GM12878 (cell line): ENCODE measurements at regions not wholly inside any gene's neighbourhood (a gene's known extent, or its start where the extent isn't known, plus 50 kb on each side); places are given as distances from the start of the nearest gene placed in this dataset.

ENCODE experiments used
- ATAC-seq: fragments of 200-7000 bp; cut with Tn5 transposase; 3 replicates; pipeline ENCODE4 v1.9.1; 2020; ENCODE audit warnings: mild to moderate bottlenecking, moderate library complexity
- BruUV-seq: library from RNA; stranded (reverse); fragments of 400-500 nt; replicated peaks from 2 replicates; lab custom pipeline; 2021; lab: Mats Ljungman, UMichigan
- CTCF ChIA-PET: fragments of 300-600 bp; sonication (Branson Sonifier 250); formaldehyde crosslinking; extraction: SDS; loops from one replicate; lab custom pipeline; 2021; ENCODE audit warnings: inconsistent platforms; lab: Yijun Ruan, JAX
- POLR2A ChIA-PET: fragments of 350-600 bp; formaldehyde crosslinking; extraction: SDS; loops from one replicate; lab custom pipeline; 2021; ENCODE audit warnings: inconsistent platforms; lab: Charles Lee
- RAD21 ChIA-PET: fragments of 300-600 bp; sonication (Branson Sonifier 250); formaldehyde crosslinking; loops from one replicate; lab custom pipeline; 2023; ENCODE audit warnings: antibody characterized with exemption; ENCODE audit not compliant: unreplicated experiment; lab: Charles Lee
- SMC1A ChIA-PET: fragments of 300-600 bp; sonication (Branson Sonifier 250); formaldehyde crosslinking; loops from one replicate; lab custom pipeline; 2023; ENCODE audit not compliant: unreplicated experiment, uncharacterized antibody; lab: Charles Lee
- DNase-seq: peaks from one replicate; pipeline ENCODE4 v3.0.0-alpha.2; 2011; ENCODE audit warnings: low read depth, low spot score
- FAIRE-seq: peaks from 3 replicates; lab custom pipeline; 2011; peaks lifted over from hg19 to GRCh38; lab: Jason Lieb, UNC
- H2AFZ ChIP-seq: 2 replicates; pipeline ENCODE4 v1.6.0; 2011; ENCODE audit warnings: low read depth, low read length, control low read depth; ENCODE audit not compliant: control insufficient read depth
- H3K27ac ChIP-seq: 2 replicates; pipeline ENCODE4 v1.5.1; 2011; ENCODE audit warnings: control low read depth; ENCODE audit not compliant: control insufficient read depth, insufficient read depth
- H3K27me3 ChIP-seq, 2 experiments: replicated peaks in 1 of 2; 2 replicates each; pipeline versions ENCODE4 v1.6.0 to v1.6.1; 2011; ENCODE audit warnings: low read length in 1 of 2; ENCODE audit not compliant: control insufficient read depth in 2 of 2, insufficient read depth in 2 of 2
- H3K36me3 ChIP-seq, 2 experiments: 2 replicates each; pipeline ENCODE4 v1.5.1; 2011; ENCODE audit warnings: low read length in 1 of 2; ENCODE audit not compliant: control insufficient read depth in 2 of 2, insufficient read depth in 2 of 2
- H3K4me1 ChIP-seq: 2 replicates; pipeline ENCODE4 v1.6.1; 2011; ENCODE audit warnings: mild to moderate bottlenecking, low read length, moderate library complexity, mixed read lengths; ENCODE audit not compliant: control insufficient read depth, insufficient read depth
- H3K4me2 ChIP-seq: 2 replicates; pipeline ENCODE4 v1.6.0; 2011; ENCODE audit warnings: control low read depth; ENCODE audit not compliant: control insufficient read depth, insufficient read depth
- H3K4me3 ChIP-seq: fragments of 200-600 bp; sonication (generic); 2 replicates; pipeline ENCODE4 v1.5.1; 2016
- H3K79me2 ChIP-seq: 2 replicates; pipeline ENCODE4 v1.6.0; 2011; ENCODE audit warnings: low read length; ENCODE audit not compliant: control insufficient read depth, insufficient read depth
- H3K9ac ChIP-seq: 2 replicates; pipeline ENCODE4 v1.8.0; 2011; ENCODE audit warnings: low read length, control low read depth, mixed read lengths; ENCODE audit not compliant: control insufficient read depth, insufficient read depth
- H3K9me3 ChIP-seq: replicated peaks from 3 replicates; pipeline ENCODE4 v1.5.1; 2011; ENCODE audit warnings: mild to moderate bottlenecking, low read length; ENCODE audit not compliant: control insufficient read depth, insufficient read depth
- H4K20me1 ChIP-seq: 2 replicates; pipeline ENCODE4 v1.6.0; 2011; ENCODE audit not compliant: control insufficient read depth, insufficient read depth
- ASH2L ChIP-seq: fragments of 300-600, 200-600 bp; sonication (generic); IDR thresholded peaks from 2 replicates; pipeline ENCODE4 v1.6.1; 2017; ENCODE audit warnings: low read depth, mild to moderate bottlenecking, borderline replicate concordance
- BACH1 ChIP-seq: fragments of 450-650 bp; IDR thresholded peaks from 2 replicates; pipeline ENCODE4 v1.6.1; 2017; ENCODE audit warnings: mild to moderate bottlenecking, borderline replicate concordance
- BCL11A ChIP-seq: IDR thresholded peaks from 2 replicates; pipeline ENCODE4 v1.6.1; 2011; ENCODE audit warnings: low read depth, low read length
- BMI1 ChIP-seq: fragments of 450-650 bp; IDR thresholded peaks from 2 replicates; pipeline ENCODE4 v1.6.1; 2016; ENCODE audit warnings: mild to moderate bottlenecking, moderate library complexity, borderline replicate concordance
- CBFB ChIP-seq: IDR thresholded peaks from 2 replicates; pipeline ENCODE4 v1.6.1; 2016; ENCODE audit warnings: antibody characterized with exemption, low read depth
- CREB1 ChIP-seq: IDR thresholded peaks from 2 replicates; pipeline ENCODE4 v1.6.1; 2012; ENCODE audit warnings: low read depth, mild to moderate bottlenecking, inconsistent platforms
- EED ChIP-seq: sonication (generic); IDR thresholded peaks from 2 replicates; pipeline ENCODE4 v1.6.1; 2016; ENCODE audit warnings: antibody characterized with exemption, low read depth
- FOXM1 ChIP-seq: IDR thresholded peaks from 2 replicates; pipeline ENCODE4 v1.6.1; 2012; ENCODE audit warnings: low read depth, mild to moderate bottlenecking, inconsistent platforms, low read length, moderate library complexity
- GABPA ChIP-seq: IDR thresholded peaks from 2 replicates; pipeline ENCODE4 v1.6.1; 2014; ENCODE audit warnings: antibody characterized with exemption, low read depth, mild to moderate bottlenecking, inconsistent platforms
- HDAC6 ChIP-seq: fragments of 200-600 bp; sonication (generic); IDR thresholded peaks from one replicate; pipeline ENCODE4 v1.8.0; 2017; ENCODE audit warnings: antibody characterized with exemption; ENCODE audit not compliant: unreplicated experiment
- IKZF2 ChIP-seq, 2 experiments: fragments of 450-650 bp; IDR thresholded peaks; 2 replicates each; pipeline ENCODE4 v1.6.1; 2017; ENCODE audit warnings: mild to moderate bottlenecking in 2 of 2, moderate library complexity in 2 of 2
- IRF4 ChIP-seq: IDR thresholded peaks from 2 replicates; pipeline ENCODE4 v1.6.1; 2011; ENCODE audit warnings: low read depth, low read length
- JUNB ChIP-seq: IDR thresholded peaks from 2 replicates; pipeline ENCODE4 v1.6.1; 2016; ENCODE audit warnings: antibody characterized with exemption, mild to moderate bottlenecking
- MTA2 ChIP-seq: fragments of 450-650 bp; IDR thresholded peaks from 2 replicates; pipeline ENCODE4 v1.6.1; 2016; ENCODE audit warnings: low read depth, mild to moderate bottlenecking, moderate library complexity
- NFIC ChIP-seq: IDR thresholded peaks from 2 replicates; pipeline ENCODE4 v1.6.1; 2012; ENCODE audit warnings: low read depth, mild to moderate bottlenecking, inconsistent platforms, low read length, moderate library complexity
- NR2C1 ChIP-seq: fragments of 450-650 bp; IDR thresholded peaks from 2 replicates; pipeline ENCODE4 v1.6.1; 2017; ENCODE audit warnings: antibody characterized with exemption, mild to moderate bottlenecking, moderate library complexity
- NR2C2 ChIP-seq: IDR thresholded peaks from 2 replicates; pipeline ENCODE4 v1.6.1; 2011; ENCODE audit warnings: borderline replicate concordance, low read depth; ENCODE audit not compliant: control insufficient read depth, insufficient read length
- RUNX3 ChIP-seq: IDR thresholded peaks from 2 replicates; pipeline ENCODE4 v1.6.1; 2012; ENCODE audit warnings: low read length, inconsistent platforms
- TARDBP ChIP-seq: IDR thresholded peaks from 2 replicates; pipeline ENCODE4 v1.6.1; 2016; ENCODE audit warnings: borderline replicate concordance
- TCF7 ChIP-seq: IDR thresholded peaks from 2 replicates; pipeline ENCODE4 v1.6.1; 2014; ENCODE audit warnings: antibody characterized with exemption, borderline replicate concordance
- ZNF622 ChIP-seq: fragments of 450-650 bp; IDR thresholded peaks from 2 replicates; pipeline ENCODE4 v1.6.1; 2017; ENCODE audit warnings: mild to moderate bottlenecking, inconsistent platforms
- WGBS: methylation state at CpG from one replicate; pipeline ENCODE4 v1.1.6; 2016; ENCODE audit warnings: low lambda C conversion rate; ENCODE audit not compliant: insufficient replicate concordance, insufficient coverage; ENCODE audit errors: missing lambda C conversion rate; 5-methylcytosine and 5-hydroxymethylcytosine counted together
- in situ Hi-C: fragments of 300-500 bp; cut with MboI; formaldehyde crosslinking; loops from 9 replicates; pipeline ENCODE4 v1.14.3; 2018; ENCODE audit warnings: mixed read lengths
- intact Hi-C: fragments of 100-400 bp; cut with micrococcal nuclease; formaldehyde crosslinking; loops from one replicate; pipeline ENCODE4 v1.14.2; 2022; ENCODE audit not compliant: unreplicated experiment
- TF ChIP-seq, protein P1 (sequence below): IDR thresholded peaks from 2 replicates; pipeline ENCODE4 v1.6.1; 2011; ENCODE audit warnings: borderline replicate concordance, low read depth, mild to moderate bottlenecking, moderate library complexity, mixed read lengths, low read length; ENCODE audit not compliant: insufficient read depth; ENCODE audit errors: extremely low read length
- TF ChIP-seq, protein P2 (sequence below): IDR thresholded peaks from 2 replicates; pipeline ENCODE4 v1.6.1; 2011; ENCODE audit warnings: borderline replicate concordance, low read depth, mild to moderate bottlenecking, moderate library complexity, low read length; ENCODE audit not compliant: insufficient read depth, poor library complexity, severe bottlenecking
- TF ChIP-seq, protein P3 (sequence below): IDR thresholded peaks from 2 replicates; pipeline ENCODE4 v1.6.1; 2011; ENCODE audit warnings: mild to moderate bottlenecking, low read depth, low read length, moderate library complexity; ENCODE audit not compliant: insufficient replicate concordance

DNA sequence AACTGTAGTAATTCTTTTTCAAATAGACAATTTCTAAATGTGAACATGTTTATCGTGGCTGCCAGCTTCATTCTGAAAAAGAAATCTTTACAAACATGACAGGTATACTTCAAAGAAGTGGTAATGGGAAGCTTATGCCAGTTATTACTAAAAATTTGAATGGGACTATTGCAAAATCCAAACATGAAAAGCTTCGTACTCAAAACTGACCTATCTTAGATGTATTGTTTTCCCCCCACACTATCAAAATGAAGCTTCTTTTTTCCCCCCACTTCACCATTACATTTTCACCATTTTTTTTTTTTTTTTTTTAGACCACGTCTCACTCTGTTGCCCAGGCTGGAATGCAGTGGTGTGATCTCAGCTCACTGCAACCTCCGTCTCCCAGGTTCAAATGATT is 50.4 kb upstream of the SERTAD2 start:
- ATAC-seq: peak; percentile 14
- peaks cover 32% of the 10 kb centered on the region for H3K79me2 ChIP-seq
- TF ChIP-seq TARDBP (no peak), JUNB (peak; percentile 93), ZNF622 (no peak), ASH2L (no peak), EED (peak; percentile 45; the same call in 1 of the 2 replicates), BACH1 (no peak), TCF7 (peak; percentile 96), NR2C2 (no peak), RUNX3 (peak; percentile 43), CREB1 (peak; percentile 16; the same call in 1 of the 2 replicates), NR2C1 (no peak), MTA2 (peak; percentile 21; the same call in 1 of the 2 replicates), CBFB (no peak), FOXM1 (peak; percentile 59; the same call in 1 of the 2 replicates), IKZF2 (IDR thresholded peaks at IDR 0.05) (peak; percentile 15 to 28; a peak in 1 of 4 replicates), HDAC6 (no peak), NFIC (peak; percentile 84), GABPA (0 out of 2 replicates have a peak, but pooled peaks have one; percentile 25), BCL11A (0 out of 2 replicates have a peak, but pooled peaks have one; percentile 22), IRF4 (peak; percentile 51; the same call in 1 of the 2 replicates), BMI1 (no peak)
- TF ChIP-seq, protein P1, sequence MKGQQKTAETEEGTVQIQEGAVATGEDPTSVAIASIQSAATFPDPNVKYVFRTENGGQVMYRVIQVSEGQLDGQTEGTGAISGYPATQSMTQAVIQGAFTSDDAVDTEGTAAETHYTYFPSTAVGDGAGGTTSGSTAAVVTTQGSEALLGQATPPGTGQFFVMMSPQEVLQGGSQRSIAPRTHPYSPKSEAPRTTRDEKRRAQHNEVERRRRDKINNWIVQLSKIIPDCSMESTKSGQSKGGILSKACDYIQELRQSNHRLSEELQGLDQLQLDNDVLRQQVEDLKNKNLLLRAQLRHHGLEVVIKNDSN: no peak
- TF ChIP-seq, protein P2, sequence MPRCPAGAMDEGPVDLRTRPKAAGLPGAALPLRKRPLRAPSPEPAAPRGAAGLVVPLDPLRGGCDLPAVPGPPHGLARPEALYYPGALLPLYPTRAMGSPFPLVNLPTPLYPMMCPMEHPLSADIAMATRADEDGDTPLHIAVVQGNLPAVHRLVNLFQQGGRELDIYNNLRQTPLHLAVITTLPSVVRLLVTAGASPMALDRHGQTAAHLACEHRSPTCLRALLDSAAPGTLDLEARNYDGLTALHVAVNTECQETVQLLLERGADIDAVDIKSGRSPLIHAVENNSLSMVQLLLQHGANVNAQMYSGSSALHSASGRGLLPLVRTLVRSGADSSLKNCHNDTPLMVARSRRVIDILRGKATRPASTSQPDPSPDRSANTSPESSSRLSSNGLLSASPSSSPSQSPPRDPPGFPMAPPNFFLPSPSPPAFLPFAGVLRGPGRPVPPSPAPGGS: peak; percentile 62
- TF ChIP-seq, protein P3, sequence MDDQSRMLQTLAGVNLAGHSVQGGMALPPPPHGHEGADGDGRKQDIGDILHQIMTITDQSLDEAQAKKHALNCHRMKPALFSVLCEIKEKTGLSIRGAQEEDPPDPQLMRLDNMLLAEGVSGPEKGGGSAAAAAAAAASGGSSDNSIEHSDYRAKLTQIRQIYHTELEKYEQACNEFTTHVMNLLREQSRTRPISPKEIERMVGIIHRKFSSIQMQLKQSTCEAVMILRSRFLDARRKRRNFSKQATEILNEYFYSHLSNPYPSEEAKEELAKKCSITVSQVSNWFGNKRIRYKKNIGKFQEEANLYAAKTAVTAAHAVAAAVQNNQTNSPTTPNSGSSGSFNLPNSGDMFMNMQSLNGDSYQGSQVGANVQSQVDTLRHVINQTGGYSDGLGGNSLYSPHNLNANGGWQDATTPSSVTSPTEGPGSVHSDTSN: no peak

More for the DNA sequence above, 50.4 kb upstream of the SERTAD2 start:
- intact Hi-C loops: no loop called here
- FAIRE-seq (no peak), DNase-seq (no peak)
- RAD21 ChIA-PET: interaction anchor here (0.6 to 3.6 kb wide), 43 partner anchors 9 to 589 kb away, joined by 3 to 55 read pairs (median 4); partner anchors contain the start of genes AFTPH, CEP68 and SERTAD2
- Histone ChIP-seq H3K27ac (peak overlapping the region; percentile 54), H4K20me1 (no peaks in the 10 kb centered on the region), H3K27me3 (no peaks in the 10 kb centered on the region), H3K4me3 (0 out of 2 replicates have a peak overlapping the region, but pooled peaks have one; percentile 7), H3K9me3 (no peaks in the 10 kb centered on the region; the same call in 1 of the 3 replicates), H3K36me3 (no peaks in the 10 kb centered on the region; a peak in 1 of 4 replicates), H3K9ac (no peak overlapping the region), H3K4me1 (peaks cover 30% of the 10 kb centered on the region), H2AFZ (no peak overlapping the region), H3K4me2 (peak overlapping the region; percentile 38; the same call in 1 of the 2 replicates)
- POLR2A ChIA-PET: interaction anchor here (0.7 to 3.2 kb wide), 23 partner anchors 10 to 181 kb away, joined by 3 to 43 read pairs (median 5); partner anchors contain the start of gene SERTAD2
- in situ Hi-C loops: no loop called here
- CTCF ChIA-PET: interaction anchor here (0.6 to 3.2 kb wide), 26 partner anchors 9 to 180 kb away, joined by 3 to 30 read pairs (median 4); partner anchors contain the start of genes AFTPH and SERTAD2
- BruUV-seq: no TSS peak
- SMC1A ChIA-PET: interaction anchor here (0.6 to 3.6 kb wide), 33 partner anchors 8 to 348 kb away, joined by 3 to 105 read pairs (median 6); partner anchors contain the start of genes AFTPH and SERTAD2
- WGBS: 0% methylated on average over 3 of the region's 4 CpGs
